SK-N-MC (cell line): ENCODE measurements at regions not wholly inside any gene's neighbourhood (a gene's known extent, or its start where the extent isn't known, plus 50 kb on each side); places are given as distances from the start of the nearest gene placed in this dataset.

Experiments
- EZH2 ChIP-seq: fragments of 200-600 bp; sonication (generic); IDR thresholded peaks from one replicate; pipeline ENCODE4 v1.6.1; 2017; ENCODE audit warnings: antibody characterized with exemption
- POLR2AphosphoS5 ChIP-seq: IDR thresholded peaks from 2 replicates; pipeline ENCODE4 v1.6.1; 2012; ENCODE audit warnings: mild to moderate bottlenecking, low read depth, low read length, borderline replicate concordance

- TF ChIP-seq POLR2AphosphoS5 (no peak), EZH2 (no peak)
Measured at GRCh38 chrX:1909419-1910206, 294.8 kb downstream of the ASMT start.
